Neural cell (in vitro differentiated cells): ENCODE measurements at regions not wholly inside any gene's neighbourhood (a gene's known extent, or its start where the extent isn't known, plus 50 kb on each side); places are given as distances from the start of the nearest gene placed in this dataset.
"Not testable (repeated sequence)": the region's sequence is repeated elsewhere in the genome, so short reads cannot be mapped to it uniquely, and the experiment has no call there.

ENCODE experiments used
- EP300 ChIP-seq: fragments of 450-650 bp; conservative IDR thresholded peaks from 2 replicates; pipeline ENCODE4 v1.6.1; 2014; ENCODE audit warnings: antibody characterized with exemption, mild to moderate bottlenecking, moderate library complexity; ENCODE audit not compliant: poor library complexity, severe bottlenecking
- MXI1 ChIP-seq: fragments of 450-650 bp; conservative IDR thresholded peaks from 2 replicates; pipeline ENCODE4 v1.6.1; 2014; ENCODE audit warnings: antibody characterized with exemption, mild to moderate bottlenecking; ENCODE audit not compliant: poor library complexity, severe bottlenecking
- POLR2AphosphoS5 ChIP-seq: IDR thresholded peaks from 2 replicates; pipeline ENCODE4 v1.6.1; 2012
- TAF1 ChIP-seq: IDR thresholded peaks from 2 replicates; pipeline ENCODE4 v1.6.1; 2012; ENCODE audit warnings: low read depth
- TF ChIP-seq, protein P1 (sequence below): fragments of 450-650 bp; IDR thresholded peaks from 2 replicates; pipeline ENCODE4 v1.5.1; 2014; ENCODE audit warnings: antibody characterized with exemption, mild to moderate bottlenecking, moderate library complexity; ENCODE audit not compliant: poor library complexity, severe bottlenecking
- TF ChIP-seq, protein P2 (sequence below): IDR thresholded peaks from 2 replicates; pipeline ENCODE4 v1.6.1; 2012; ENCODE audit warnings: borderline replicate concordance

DNA sequence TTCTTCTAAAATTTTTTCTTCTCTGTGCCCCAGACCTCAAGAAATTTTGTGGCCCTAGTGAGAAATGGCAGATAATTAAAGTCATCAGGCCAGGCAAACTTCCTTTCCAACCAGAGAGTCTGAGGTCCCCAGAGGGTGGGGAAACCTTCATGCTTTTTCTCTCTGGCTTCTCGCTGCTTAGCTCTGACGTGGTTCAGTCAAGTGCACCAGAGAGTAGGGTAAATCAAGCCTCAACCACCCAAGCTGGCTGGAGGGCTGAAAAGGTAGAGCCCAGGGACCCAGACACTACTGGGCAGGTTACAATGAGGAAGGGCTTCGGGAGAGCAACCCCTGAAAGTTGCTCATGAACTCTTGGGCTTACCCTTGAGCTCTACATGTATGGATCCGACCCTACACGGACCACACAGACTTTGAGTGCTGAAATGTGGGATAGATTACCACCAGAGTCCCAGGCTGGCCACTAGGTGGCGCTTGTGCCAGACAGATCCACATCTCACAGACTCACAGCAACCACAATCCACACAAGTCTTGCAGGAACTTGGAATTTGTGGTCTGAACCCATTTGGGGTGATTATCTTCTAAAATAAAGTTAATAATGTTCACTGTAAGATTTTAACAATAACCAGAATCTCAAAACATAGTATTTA is 323.5 kb downstream of the KLF13 start:
- not testable (repeated sequence) for TF ChIP-seq POLR2AphosphoS5, TAF1, MXI1, EP300
- TF ChIP-seq, protein P1, sequence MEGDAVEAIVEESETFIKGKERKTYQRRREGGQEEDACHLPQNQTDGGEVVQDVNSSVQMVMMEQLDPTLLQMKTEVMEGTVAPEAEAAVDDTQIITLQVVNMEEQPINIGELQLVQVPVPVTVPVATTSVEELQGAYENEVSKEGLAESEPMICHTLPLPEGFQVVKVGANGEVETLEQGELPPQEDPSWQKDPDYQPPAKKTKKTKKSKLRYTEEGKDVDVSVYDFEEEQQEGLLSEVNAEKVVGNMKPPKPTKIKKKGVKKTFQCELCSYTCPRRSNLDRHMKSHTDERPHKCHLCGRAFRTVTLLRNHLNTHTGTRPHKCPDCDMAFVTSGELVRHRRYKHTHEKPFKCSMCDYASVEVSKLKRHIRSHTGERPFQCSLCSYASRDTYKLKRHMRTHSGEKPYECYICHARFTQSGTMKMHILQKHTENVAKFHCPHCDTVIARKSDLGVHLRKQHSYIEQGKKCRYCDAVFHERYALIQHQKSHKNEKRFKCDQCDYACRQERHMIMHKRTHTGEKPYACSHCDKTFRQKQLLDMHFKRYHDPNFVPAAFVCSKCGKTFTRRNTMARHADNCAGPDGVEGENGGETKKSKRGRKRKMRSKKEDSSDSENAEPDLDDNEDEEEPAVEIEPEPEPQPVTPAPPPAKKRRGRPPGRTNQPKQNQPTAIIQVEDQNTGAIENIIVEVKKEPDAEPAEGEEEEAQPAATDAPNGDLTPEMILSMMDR = not testable (repeated sequence)
- TF ChIP-seq, protein P2, sequence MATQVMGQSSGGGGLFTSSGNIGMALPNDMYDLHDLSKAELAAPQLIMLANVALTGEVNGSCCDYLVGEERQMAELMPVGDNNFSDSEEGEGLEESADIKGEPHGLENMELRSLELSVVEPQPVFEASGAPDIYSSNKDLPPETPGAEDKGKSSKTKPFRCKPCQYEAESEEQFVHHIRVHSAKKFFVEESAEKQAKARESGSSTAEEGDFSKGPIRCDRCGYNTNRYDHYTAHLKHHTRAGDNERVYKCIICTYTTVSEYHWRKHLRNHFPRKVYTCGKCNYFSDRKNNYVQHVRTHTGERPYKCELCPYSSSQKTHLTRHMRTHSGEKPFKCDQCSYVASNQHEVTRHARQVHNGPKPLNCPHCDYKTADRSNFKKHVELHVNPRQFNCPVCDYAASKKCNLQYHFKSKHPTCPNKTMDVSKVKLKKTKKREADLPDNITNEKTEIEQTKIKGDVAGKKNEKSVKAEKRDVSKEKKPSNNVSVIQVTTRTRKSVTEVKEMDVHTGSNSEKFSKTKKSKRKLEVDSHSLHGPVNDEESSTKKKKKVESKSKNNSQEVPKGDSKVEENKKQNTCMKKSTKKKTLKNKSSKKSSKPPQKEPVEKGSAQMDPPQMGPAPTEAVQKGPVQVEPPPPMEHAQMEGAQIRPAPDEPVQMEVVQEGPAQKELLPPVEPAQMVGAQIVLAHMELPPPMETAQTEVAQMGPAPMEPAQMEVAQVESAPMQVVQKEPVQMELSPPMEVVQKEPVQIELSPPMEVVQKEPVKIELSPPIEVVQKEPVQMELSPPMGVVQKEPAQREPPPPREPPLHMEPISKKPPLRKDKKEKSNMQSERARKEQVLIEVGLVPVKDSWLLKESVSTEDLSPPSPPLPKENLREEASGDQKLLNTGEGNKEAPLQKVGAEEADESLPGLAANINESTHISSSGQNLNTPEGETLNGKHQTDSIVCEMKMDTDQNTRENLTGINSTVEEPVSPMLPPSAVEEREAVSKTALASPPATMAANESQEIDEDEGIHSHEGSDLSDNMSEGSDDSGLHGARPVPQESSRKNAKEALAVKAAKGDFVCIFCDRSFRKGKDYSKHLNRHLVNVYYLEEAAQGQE = not testable (repeated sequence)
